Cerebellar cortex (tissue), 1 donor: ENCODE measurements at regions not wholly inside any gene's neighbourhood (a gene's known extent, or its start where the extent isn't known, plus 50 kb on each side); places are given as distances from the start of the nearest gene placed in this dataset.

ENCODE experiments used
- DNase-seq: peaks from one replicate; pipeline ENCODE4 v3.0.0-alpha.2; 2015; ENCODE audit warnings: low spot score

- DNase-seq: no peak
These were observed 254.3 kb downstream of the IPMK start for GRCh38 chr10:58013406-58013805.

DNA sequence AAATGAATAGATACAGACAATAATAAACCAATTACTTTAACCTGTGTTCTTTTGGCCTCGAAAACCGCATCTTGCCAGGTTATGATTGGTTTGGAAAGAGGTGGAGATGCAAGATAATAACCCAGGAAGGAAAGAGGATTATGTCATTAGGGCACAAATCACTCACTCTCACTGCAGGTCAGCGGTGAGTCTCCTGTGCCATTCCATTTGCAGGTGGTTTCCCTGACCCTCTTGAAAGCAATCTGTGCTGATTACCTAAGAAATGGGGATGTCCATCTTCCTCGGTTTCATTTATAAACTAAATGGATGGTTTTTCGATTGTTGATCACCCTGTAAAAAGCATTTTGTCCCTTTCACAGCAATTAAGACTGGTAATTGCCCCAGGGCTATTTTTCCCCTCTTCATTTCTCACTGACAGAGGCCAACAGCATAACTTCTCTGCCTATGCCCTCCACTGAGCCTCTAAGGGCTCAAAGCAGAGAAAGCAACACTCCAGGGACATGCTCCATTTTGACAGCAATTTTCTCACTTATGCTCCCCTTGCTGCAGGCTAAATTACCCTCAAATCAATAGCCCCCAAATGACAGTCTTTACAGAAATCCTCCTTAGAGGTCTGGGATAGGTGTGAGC lies 257.5 kb downstream of the IPMK start:
- no peak for DNase-seq

GRCh38 chr10:58003945-58004344 lies 263.7 kb downstream of the IPMK start:
- DNase-seq: no peak

GRCh38 chr10:58001159-58001558 lies 266.5 kb downstream of the IPMK start:
- no peak for DNase-seq

GRCh38 chr10:57996536-57996935 lies 271.2 kb downstream of the IPMK start:
- DNase-seq: no peak

- no peak for DNase-seq
These were observed 274.4 kb downstream of the IPMK start for GRCh38 chr10:57993302-57993701.

- no peak for DNase-seq
These were observed 275.2 kb downstream of the IPMK start for GRCh38 chr10:57992321-57993077.

- no peak for DNase-seq
These were observed 278.7 kb downstream of the IPMK start for GRCh38 chr10:57988964-57989363.

GRCh38 chr10:57987055-57987721 lies 280.5 kb downstream of the IPMK start:
- DNase-seq: no peak

GRCh38 chr10:57986422-57986821 lies 281.3 kb downstream of the IPMK start:
- no peak for DNase-seq

DNA sequence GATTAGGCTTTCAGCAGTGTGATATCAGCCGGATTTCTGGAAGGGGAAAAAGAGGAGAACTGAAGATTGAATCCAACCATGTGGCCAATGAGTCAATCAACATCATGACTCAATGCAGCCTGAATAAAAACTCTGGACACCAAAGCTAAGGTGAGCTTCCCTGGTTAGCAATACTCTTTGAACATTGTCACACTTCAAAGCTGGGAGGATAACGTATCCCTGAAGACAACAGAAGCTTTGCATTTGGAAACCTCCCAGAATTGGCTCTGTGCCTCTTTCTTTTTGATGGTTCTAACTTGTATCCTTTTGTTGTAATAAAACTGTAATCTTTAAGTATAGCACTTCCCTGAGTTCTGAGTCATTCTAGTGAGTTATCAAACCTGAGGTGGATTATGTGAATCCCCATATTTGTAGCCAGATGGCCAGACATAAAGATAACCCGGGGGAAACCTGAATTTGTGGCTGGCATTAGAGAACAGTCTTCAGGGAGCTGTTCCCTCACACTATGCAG lies 284.4 kb downstream of the IPMK start:
- DNase-seq: no peak

GRCh38 chr10:57982091-57982490 lies 285.6 kb downstream of the IPMK start:
- DNase-seq: no peak

- DNase-seq: no peak
These were observed 287.7 kb downstream of the IPMK start for GRCh38 chr10:57979956-57980355.

- no peak for DNase-seq
These were observed 288.2 kb downstream of the IPMK start for GRCh38 chr10:57979491-57979890.

DNA sequence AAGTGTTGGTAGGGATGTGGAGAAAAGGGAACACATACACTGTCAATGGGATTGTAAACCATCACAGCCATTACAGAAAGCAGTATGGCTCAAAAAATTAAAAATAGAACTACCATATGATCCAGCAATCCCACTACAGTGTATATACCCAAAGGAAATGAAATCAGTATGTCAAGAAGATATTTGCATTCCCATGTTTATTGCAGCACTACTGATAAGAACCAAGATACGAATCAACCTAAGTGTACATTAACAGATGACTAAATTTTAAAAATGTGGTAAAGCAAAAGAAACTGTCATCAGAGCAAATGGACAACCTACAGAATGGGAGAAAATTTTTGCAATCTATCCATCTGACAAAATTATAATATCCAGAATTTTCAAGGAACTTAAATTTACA lies 290.4 kb downstream of the IPMK start:
- DNase-seq: no peak

DNA sequence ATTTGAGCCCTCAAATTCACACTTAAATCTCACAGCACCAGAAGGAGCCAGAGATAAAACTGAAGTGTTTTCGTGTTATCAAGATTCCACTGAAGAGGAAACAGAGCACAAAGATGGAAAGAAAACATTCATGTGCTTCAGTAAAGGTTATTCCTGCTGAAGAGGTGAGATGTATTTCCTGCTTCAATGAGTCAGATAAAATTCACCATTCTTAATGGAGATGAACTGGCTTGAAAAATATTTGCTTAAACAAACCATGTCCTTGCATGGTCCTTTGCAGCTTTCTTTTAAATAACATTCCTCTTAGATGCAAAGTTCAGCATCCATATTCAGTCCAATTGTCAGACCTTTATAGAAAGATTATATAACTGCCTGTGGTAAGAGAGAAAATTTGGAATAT lies 294.2 kb downstream of the IPMK start:
- DNase-seq: no peak

DNA sequence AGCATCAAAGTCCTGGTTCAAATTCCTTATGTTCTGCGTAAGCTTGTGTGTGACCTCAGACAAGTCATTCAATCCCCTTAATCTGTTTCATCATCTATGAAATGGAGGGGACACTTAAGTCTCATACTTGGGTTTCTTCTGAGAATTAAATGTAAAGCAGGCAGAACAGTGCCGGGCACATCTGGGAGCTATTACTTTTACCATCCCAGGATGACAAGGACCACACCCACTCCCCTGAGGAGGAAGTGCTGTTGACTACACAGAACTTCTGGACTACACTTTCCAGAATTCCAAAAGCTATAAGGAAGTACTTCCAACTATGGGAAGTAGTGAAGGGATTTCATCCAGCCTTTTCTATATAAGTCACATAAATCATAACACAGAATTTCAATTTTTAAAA lies 294.9 kb downstream of the IPMK start:
- no peak for DNase-seq

DNA sequence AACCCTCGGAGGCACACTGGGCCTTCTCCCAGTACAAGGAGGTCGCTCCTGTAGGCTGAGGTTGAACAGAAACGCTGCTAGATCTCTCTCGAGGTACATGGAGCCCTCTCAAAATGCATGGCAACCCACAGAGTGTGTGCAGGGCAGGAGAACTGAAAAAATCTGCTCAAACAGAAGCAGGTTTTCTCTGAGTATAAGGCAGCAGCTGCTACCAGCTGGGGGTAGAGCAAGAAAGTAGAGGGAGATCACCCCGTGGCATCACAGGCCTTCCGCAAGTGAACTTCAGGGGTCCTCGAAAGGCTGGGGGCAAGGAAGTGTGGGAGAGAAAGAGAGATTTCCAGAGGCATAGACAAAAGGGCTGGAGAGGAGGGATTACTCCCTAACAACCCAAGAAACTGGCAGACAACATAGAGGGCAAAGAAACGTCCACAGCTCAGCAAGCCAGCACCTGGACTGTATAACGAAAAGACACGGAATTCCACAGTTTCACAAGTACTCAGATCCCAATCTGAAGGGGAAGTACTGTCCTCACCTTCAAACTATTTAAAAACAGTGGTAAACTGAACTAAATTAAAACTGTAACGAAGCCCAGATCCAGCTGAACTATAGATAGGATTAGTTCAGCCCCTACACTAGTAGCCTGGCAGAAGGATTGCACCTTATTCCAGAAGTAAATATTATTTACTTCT lies 299.2 kb downstream of the IPMK start:
- no peak for DNase-seq

GRCh38 chr10:57964351-57964750 lies 303.3 kb downstream of the IPMK start:
- peak; percentile 11 for DNase-seq

GRCh38 chr10:57963546-57963945 lies 304.1 kb downstream of the IPMK start:
- no peak for DNase-seq

DNA sequence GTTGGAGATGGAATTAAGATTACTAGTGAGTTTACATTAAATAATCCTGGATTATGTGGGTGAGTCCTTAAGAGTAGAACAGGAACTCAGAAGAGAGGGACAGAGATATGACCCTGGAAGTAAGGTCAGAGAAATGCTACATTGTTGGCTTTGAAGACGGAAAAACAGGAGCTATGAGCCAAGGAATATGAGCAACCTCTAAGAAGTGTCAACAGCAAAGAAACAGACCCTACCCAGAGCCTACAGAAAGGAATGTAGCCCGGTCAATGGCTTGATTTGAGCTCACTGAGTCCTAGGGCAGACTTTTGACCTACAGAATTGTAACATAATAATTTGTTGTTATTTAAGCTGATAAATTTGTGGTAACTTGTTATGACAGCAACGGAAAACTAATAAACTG lies 304.9 kb downstream of the IPMK start:
- no peak for DNase-seq

- DNase-seq: no peak
These were observed 306.2 kb downstream of the IPMK start for GRCh38 chr10:57961487-57961886.

- no peak for DNase-seq
These were observed 307.3 kb downstream of the IPMK start for GRCh38 chr10:57960406-57960805.
